ENCODE measurements at regions not wholly inside any gene's neighbourhood (a gene's known extent, or its start where the extent isn't known, plus 50 kb on each side); places are given as distances from the start of the nearest gene placed in this dataset.

GRCh38 chr13:22012686-22013085, 341.8 kb downstream of the FGF9 start:
- DNase-seq (ENCODE audit: low spot score) = no peak

- DNase-seq (ENCODE audit: low spot score) = no peak
Observed at GRCh38 chr13:22014469-22014868, 343.6 kb downstream of the FGF9 start.

DNA sequence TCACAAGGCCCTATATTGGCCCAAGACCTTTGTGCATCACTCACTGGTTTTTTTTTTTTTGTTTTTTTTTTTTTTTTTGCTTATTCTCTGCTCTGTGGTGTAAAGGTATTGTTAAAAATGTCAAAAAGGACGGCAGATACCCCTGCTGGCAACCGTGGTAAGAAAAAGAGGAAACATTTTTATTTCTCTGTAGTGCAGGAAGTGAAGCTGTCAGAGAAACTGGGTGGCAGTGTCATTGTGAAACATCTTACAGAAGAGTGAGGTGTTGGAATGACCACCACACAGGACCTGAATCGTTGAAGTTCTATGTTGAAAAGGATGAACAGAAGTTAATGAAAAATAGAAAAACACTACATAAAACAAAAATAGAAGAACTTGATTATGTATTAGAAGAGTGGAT, 346.4 kb downstream of the FGF9 start:
- no peak for DNase-seq (ENCODE audit: low spot score)

GRCh38 chr13:22018076-22018835, 347.4 kb downstream of the FGF9 start:
- no peak for DNase-seq (ENCODE audit: low spot score)

DNA sequence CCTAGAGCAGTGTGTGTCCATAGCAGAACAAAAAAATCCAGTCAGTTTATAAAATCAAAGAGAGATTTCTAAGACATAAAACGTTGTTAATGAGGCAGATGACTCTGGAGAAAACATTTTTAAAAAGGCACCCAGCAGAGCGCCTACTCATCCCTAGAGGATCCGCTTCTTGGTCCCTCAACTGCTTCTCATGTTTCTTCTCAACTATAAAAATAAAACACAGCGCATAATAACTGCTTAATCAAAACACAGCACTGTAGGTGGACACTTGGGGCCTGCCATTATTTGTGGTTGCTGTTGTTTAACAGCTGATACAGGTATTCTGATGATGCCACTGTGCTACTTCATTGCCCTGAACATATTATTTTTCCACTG, 347.9 kb downstream of the FGF9 start:
- DNase-seq (ENCODE audit: low spot score) = no peak

- no peak for DNase-seq (ENCODE audit: low spot score)
Observed at GRCh38 chr13:22024381-22024994, 353.6 kb downstream of the FGF9 start.

- no peak for DNase-seq (ENCODE audit: low spot score)
Observed at GRCh38 chr13:22027566-22027965, 356.7 kb downstream of the FGF9 start.

DNA sequence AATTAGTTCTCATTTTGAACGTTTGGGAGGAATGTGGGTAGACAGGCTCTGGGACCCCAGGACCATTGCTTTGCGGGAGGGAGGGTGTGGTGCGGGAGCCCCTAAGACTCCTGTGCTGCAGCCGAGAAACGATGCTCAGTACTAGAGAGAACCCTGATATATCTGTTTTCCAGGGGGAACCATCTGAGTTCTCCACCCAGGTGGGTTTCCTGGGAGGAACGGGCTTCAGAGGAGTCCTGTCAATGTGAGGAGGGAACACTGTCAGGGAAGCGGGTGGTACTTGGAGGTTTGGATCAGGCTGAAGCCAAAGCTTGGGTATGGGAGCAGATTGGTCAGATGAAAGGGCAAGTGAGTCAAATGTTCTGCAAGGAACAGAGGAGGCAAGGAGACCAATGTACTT, 358.0 kb downstream of the FGF9 start:
- no peak for DNase-seq (ENCODE audit: low spot score)

GRCh38 chr13:22030321-22030720, 359.4 kb downstream of the FGF9 start:
- no peak for DNase-seq (ENCODE audit: low spot score)

- no peak for DNase-seq (ENCODE audit: low spot score)
Observed at GRCh38 chr13:22031702-22032286, 360.9 kb downstream of the FGF9 start.

GRCh38 chr13:22032905-22033304, 362.0 kb downstream of the FGF9 start:
- DNase-seq (ENCODE audit: low spot score) = no peak

DNA sequence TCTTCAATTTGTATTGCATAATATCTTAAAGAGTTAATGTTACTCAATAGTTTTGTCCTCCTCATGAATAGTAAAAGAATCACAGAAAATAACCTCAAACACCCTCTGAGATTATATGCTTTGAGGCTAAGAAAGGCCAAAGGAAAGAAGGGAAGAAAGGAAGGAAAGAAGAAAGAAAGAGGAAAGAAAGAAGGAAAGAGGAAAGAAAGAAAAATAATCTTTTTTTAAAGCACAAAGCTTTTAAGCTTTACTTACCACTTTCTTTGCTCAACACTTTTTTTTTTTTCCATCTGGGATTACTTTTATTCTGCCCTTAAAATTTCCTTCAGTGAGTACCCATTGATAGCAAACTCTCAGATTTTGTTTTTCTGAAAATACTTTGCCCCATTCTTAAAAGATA, 369.1 kb downstream of the FGF9 start:
- no peak for DNase-seq (ENCODE audit: low spot score)

GRCh38 chr13:22040810-22041364, 370.0 kb downstream of the FGF9 start:
- no peak for DNase-seq (ENCODE audit: low spot score)

DNA sequence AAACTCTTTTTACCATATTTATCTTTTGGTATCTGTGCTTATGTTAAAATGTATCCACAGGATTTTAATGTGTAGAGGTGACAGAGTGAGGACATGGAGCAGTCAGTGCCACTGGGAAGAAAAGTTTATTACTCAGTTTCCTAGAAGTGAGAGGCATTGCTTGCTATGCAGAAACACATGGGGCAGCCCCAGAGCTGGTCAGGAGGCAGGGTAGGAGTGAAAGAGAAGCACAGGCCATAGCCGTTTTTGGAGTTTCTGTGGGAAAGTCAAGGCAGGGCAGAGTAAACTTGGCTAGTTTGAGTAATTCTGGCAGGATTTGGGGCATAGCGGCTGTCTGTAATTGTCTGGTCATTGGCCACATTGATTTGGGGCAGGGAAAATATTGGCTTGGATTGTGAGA, 370.9 kb downstream of the FGF9 start:
- no peak for DNase-seq (ENCODE audit: low spot score)

GRCh38 chr13:22047082-22047784, 376.4 kb downstream of the FGF9 start:
- DNase-seq (ENCODE audit: low spot score) = no peak

DNA sequence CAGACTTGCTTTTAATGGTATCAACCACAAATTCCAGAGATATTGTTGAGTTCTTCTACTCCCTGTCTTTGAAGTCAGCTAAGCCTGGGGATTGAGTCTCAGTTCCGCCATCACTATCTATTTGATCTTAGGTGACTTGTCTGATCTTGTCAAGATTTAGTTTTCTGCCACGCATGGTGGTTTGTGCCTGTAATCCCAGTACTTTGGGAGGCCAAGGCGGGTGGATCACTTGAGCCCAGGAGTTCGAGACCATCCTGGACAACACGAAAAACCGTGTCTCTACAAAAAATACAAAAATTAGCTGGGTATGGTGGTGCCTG, 376.9 kb downstream of the FGF9 start:
- DNase-seq (ENCODE audit: low spot score) = no peak

DNA sequence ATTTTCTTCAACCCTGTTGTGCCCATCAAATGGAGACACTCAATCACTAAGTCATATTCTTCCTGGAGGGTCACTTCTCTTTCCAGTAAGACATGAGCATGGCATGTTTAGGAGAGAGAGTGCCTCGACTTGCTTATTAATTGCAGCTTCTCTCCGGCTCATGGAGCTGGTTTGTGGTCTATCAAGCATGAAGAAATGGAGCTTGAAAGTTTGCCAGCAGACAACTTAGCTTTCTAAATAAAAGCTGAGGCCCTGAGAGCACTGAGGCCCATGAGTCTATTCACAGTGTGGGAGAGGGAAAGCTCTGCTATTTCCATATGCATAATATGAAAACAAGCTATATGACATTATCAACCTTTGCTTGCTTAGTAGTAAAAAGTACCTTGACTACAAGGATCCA, 378.5 kb downstream of the FGF9 start:
- no peak for DNase-seq (ENCODE audit: low spot score)

DNA sequence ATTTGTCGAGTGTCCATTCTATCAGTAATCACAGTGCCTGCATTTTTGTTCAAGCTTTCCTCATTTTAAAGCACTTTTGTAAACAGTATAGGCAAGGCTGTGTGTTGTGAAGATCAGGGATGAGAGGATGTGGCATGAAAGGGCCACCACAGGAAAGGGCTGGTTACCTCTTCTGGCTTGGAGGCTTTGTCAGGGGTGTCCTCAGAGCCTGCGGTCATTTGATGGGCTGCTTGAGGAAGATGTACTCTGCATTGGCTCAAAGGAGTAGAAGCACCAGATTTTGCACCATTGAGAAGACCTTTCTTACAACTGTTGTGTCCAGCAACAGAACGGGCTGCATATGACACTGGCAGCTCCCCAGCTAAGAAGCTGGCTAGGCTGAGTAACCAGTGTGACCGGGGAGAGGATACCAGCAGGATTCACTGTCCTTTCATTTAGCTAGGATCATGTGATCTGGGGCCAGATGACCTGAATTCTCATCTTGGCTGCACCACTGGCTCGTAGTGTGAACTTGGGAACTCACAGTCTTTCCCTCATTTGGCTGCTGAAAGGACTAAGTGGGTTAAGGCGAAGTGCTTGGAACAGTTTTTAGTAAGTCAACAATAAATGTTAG, 380.2 kb downstream of the FGF9 start:
- no peak for DNase-seq (ENCODE audit: low spot score)

DNA sequence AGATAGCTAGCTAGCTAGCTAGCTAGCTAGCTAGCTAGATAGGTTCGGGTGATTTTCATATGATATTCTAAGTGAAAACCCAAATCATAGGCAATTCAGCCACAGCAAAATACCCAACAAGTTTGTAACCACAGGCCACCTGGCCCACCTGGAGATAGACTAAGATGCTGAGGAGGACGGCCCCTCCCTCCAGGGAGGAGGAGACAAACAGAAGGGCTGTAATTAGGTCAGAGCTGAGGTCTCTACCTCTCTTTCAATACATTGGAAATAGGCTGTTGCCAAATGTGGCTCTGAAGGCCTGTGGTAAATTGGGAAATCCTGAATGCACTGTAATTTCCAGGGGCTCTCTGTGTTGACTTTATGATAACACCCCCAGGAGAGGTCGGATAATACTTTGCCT, 382.2 kb downstream of the FGF9 start:
- DNase-seq (ENCODE audit: low spot score) = no peak

- no peak for DNase-seq (ENCODE audit: low spot score)
Observed at GRCh38 chr13:22055259-22055658, 384.4 kb downstream of the FGF9 start.

GRCh38 chr13:22060187-22060586, 389.3 kb downstream of the FGF9 start:
- DNase-seq (ENCODE audit: low spot score) = no peak

GRCh38 chr13:22061371-22061805, 390.5 kb downstream of the FGF9 start:
- no peak for DNase-seq (ENCODE audit: low spot score)

Measured in pons (tissue), 1 donor.